OCI-LY3 (cell line): ENCODE measurements at regions not wholly inside any gene's neighbourhood (a gene's known extent, or its start where the extent isn't known, plus 50 kb on each side); places are given as distances from the start of the nearest gene placed in this dataset.
"Not testable (repeated sequence)": the region's sequence is repeated elsewhere in the genome, so short reads cannot be mapped to it uniquely, and the experiment has no call there.

Experiments used
- H2AFZ ChIP-seq: fragments of 200-600, 300-600 bp; shearing (Covaris generic); 2 replicates; pipeline ENCODE4 v1.6.0; 2014; ENCODE audit warnings: antibody characterized with exemption, low read depth, low read length
- H3K27ac ChIP-seq: fragments of 200-600, 300-600 bp; sonication (generic); 2 replicates; pipeline ENCODE4 v1.5.1; 2014; ENCODE audit warnings: mild to moderate bottlenecking, low read length, moderate library complexity, mixed read lengths
- H3K27me3 ChIP-seq: fragments of 200-600, 300-600 bp; sonication (generic); 2 replicates; pipeline ENCODE4 v1.6.1; 2014; ENCODE audit warnings: low read depth, low read length, mixed read lengths
- H3K36me3 ChIP-seq: fragments of 200-600, 300-600 bp; sonication (generic); replicated peaks from 2 replicates; pipeline ENCODE3; 2014; ENCODE audit warnings: low read depth, low read length, mixed read lengths
- H3K4me1 ChIP-seq: fragments of 300-600, 200-600 bp; sonication (generic); 2 replicates; pipeline ENCODE4 v1.6.1; 2014; ENCODE audit warnings: low read length, mixed read lengths
- H3K4me2 ChIP-seq: fragments of 200-600, 300-600 bp; sonication (generic); 2 replicates; pipeline ENCODE4 v1.6.1; 2014; ENCODE audit warnings: low read length, mixed read lengths
- H3K4me3 ChIP-seq: fragments of 300-600, 200-600 bp; sonication (generic); 2 replicates; pipeline ENCODE4 v1.5.1; 2014; ENCODE audit warnings: antibody characterized with exemption, mild to moderate bottlenecking, low read length, moderate library complexity
- H3K79me2 ChIP-seq: fragments of 300-600, 200-600 bp; shearing (Covaris generic); 2 replicates; pipeline ENCODE4 v1.6.1; 2014; ENCODE audit warnings: mild to moderate bottlenecking, low read length, mixed read lengths
- H3K9ac ChIP-seq: fragments of 300-600, 200-600 bp; shearing (Covaris generic); 2 replicates; pipeline ENCODE4 v1.6.0; 2014; ENCODE audit warnings: mild to moderate bottlenecking, low read length, moderate library complexity
- H3K9me3 ChIP-seq: fragments of 200-600, 300-600 bp; shearing (Covaris generic); 2 replicates; pipeline ENCODE4 v1.6.1; 2014; ENCODE audit warnings: low read length, mixed read lengths; ENCODE audit not compliant: insufficient read depth
- H4K20me1 ChIP-seq: fragments of 200-600, 300-600 bp; sonication (generic); 2 replicates; pipeline ENCODE4 v1.6.1; 2016; ENCODE audit warnings: low read length, mixed read lengths; ENCODE audit not compliant: insufficient read depth
- EZH2phosphoT487 ChIP-seq: fragments of 200-600 bp; shearing (Covaris generic); IDR thresholded peaks from 2 replicates; pipeline ENCODE4 v1.6.1; 2018; ENCODE audit warnings: antibody characterized with exemption, mixed run types, low read depth
- TF ChIP-seq, protein P1 (sequence below): fragments of 200-600, 300-600 bp; sonication (generic); IDR thresholded peaks from 2 replicates; pipeline ENCODE4 v1.5.1; 2014; ENCODE audit warnings: antibody characterized with exemption, low read length, low read depth

DNA sequence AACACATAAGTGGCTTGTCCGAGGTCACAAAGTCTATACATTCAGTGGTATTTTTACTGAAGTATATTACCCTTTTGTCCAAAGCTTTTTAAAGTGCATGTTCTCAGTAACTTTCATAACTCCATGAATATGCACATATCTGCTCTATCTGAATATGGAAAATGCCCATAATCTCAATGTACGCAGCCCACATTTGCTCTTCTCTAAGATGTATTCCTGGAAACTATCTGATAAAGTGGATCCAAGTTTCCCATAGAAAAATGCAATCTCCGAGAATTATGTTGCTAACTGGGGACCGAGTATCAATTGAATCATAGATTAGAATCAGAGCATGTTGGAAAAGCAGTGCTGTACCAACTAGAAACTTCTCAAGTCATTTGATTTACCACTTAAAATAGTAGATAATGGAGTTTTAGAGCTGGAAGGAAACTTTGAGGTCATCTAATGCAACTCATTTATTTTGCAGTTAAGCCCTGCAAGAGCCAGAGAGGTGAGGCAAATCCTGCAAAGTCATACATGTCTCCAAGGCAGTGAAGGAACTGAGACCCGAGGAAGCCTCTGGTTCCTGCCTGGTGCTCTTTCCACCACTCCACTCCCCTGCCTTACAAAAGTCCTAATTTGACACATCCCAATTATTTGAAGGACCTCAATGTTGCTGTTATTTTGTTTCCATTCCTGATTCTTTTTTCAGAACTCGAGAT lies 69.4 kb downstream of the CYCS start:
- H3K27me3 ChIP-seq = 0 out of 2 replicates have a peak, but pooled peaks cover 4% of the 10 kb centered on the region
- H3K9me3 ChIP-seq = no peaks in the 10 kb centered on the region
- H3K4me1 ChIP-seq = no peaks in the 10 kb centered on the region
- H3K36me3 ChIP-seq = no peaks in the 10 kb centered on the region
- no peak overlapping the region for H2AFZ ChIP-seq
- no peak overlapping the region for H3K4me2 ChIP-seq
- no peak for TF ChIP-seq EZH2phosphoT487
- H3K27ac ChIP-seq = no peak overlapping the region
- no peak overlapping the region for H3K4me3 ChIP-seq
- H3K9ac ChIP-seq = no peak overlapping the region
- H4K20me1 ChIP-seq = no peaks in the 10 kb centered on the region
- H3K79me2 ChIP-seq = no peaks in the 10 kb centered on the region

GRCh38 chr7:25054819-25055519 lies 70.1 kb downstream of the CYCS start:
- TF ChIP-seq EZH2phosphoT487 = no peak
- TF ChIP-seq, protein P1, sequence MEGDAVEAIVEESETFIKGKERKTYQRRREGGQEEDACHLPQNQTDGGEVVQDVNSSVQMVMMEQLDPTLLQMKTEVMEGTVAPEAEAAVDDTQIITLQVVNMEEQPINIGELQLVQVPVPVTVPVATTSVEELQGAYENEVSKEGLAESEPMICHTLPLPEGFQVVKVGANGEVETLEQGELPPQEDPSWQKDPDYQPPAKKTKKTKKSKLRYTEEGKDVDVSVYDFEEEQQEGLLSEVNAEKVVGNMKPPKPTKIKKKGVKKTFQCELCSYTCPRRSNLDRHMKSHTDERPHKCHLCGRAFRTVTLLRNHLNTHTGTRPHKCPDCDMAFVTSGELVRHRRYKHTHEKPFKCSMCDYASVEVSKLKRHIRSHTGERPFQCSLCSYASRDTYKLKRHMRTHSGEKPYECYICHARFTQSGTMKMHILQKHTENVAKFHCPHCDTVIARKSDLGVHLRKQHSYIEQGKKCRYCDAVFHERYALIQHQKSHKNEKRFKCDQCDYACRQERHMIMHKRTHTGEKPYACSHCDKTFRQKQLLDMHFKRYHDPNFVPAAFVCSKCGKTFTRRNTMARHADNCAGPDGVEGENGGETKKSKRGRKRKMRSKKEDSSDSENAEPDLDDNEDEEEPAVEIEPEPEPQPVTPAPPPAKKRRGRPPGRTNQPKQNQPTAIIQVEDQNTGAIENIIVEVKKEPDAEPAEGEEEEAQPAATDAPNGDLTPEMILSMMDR = no peak
- H3K4me2 ChIP-seq = no peak overlapping the region

DNA sequence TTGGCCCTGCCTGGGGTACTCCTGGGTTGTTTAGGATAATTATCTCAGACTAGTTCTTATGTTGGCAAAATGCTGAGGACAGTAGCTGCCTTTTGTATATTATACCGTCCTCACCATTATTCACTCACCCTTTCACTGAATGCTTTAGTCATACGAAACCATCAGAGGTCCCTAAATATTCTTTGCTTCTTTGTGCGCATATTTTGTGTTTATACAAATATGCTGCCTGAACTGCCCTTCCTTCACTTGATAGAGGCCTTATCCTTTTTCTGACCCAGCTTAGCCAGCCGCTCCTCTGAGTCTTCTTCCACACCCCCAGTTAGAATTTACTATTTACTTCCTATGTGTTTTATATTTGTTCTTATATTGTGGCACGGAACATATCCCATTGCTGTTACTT lies 70.2 kb upstream of the OSBPL3 start:
- TF ChIP-seq EZH2phosphoT487 = no peak
- no peak overlapping the region for H2AFZ ChIP-seq
- H3K79me2 ChIP-seq = no peaks in the 10 kb centered on the region
- no peaks in the 10 kb centered on the region for H3K9me3 ChIP-seq
- H3K36me3 ChIP-seq = no peaks in the 10 kb centered on the region
- no peak overlapping the region for H3K4me2 ChIP-seq
- no peaks in the 10 kb centered on the region for H3K4me1 ChIP-seq
- H3K4me3 ChIP-seq = no peak overlapping the region
- 0 out of 2 replicates have a peak, but pooled peaks cover 4% of the 10 kb centered on the region for H3K27me3 ChIP-seq
- H3K9ac ChIP-seq = no peak overlapping the region
- H3K27ac ChIP-seq = no peak overlapping the region
- H4K20me1 ChIP-seq = no peaks in the 10 kb centered on the region

More at GRCh38 chr7:25054819-25055519, 70.1 kb downstream of the CYCS start:
- no peaks in the 10 kb centered on the region for H3K9me3 ChIP-seq
- H3K27me3 ChIP-seq = 0 out of 2 replicates have a peak, but pooled peaks cover 4% of the 10 kb centered on the region
- no peak overlapping the region for H3K4me3 ChIP-seq
- H3K4me1 ChIP-seq = no peaks in the 10 kb centered on the region
- H2AFZ ChIP-seq = no peak overlapping the region
- no peaks in the 10 kb centered on the region for H3K79me2 ChIP-seq
- no peaks in the 10 kb centered on the region for H3K36me3 ChIP-seq
- H3K27ac ChIP-seq = no peak overlapping the region
- no peaks in the 10 kb centered on the region for H4K20me1 ChIP-seq
- no peak overlapping the region for H3K9ac ChIP-seq

DNA sequence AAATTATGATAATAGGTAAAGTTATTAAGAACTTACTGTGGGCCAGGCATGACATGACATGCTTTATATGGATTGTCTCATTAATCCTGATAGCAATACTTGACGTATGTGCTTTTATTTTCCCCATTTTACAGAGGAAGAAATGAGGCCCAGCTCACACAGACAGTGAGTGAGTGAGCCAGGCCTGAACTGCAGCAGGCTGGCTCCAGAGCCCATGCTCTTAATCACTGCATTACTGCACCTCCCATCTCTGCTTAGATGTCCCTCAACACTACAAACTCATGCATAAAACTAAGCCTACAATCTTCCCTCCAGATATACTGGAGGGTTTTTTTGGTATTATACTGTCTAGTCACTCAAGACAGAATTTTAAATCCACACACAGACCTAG lies 68.5 kb upstream of the OSBPL3 start:
- Histone ChIP-seq H3K4me1 (no peaks in the 10 kb centered on the region), H3K36me3 (no peaks in the 10 kb centered on the region), H3K4me2 (no peak overlapping the region), H4K20me1 (no peaks in the 10 kb centered on the region), H3K4me3 (no peak overlapping the region), H3K27ac (no peak overlapping the region), H3K9ac (no peak overlapping the region), H3K27me3 (no peaks in the 10 kb centered on the region), H3K79me2 (no peaks in the 10 kb centered on the region), H2AFZ (no peak overlapping the region), H3K9me3 (no peaks in the 10 kb centered on the region)
- TF ChIP-seq, protein P1 = no peak
- TF ChIP-seq EZH2phosphoT487 = no peak

- not testable (repeated sequence) for H3K27me3 ChIP-seq, H3K4me3 ChIP-seq, H3K9me3 ChIP-seq, H3K4me1 ChIP-seq, H4K20me1 ChIP-seq, H3K9ac ChIP-seq, H3K4me2 ChIP-seq, H3K36me3 ChIP-seq, H2AFZ ChIP-seq, H3K79me2 ChIP-seq, H3K27ac ChIP-seq
Measured at GRCh38 chr7:25047571-25048443, 67.8 kb upstream of the OSBPL3 start.
